ENCODE measurements at regions not wholly inside any gene's neighbourhood (a gene's known extent, or its start where the extent isn't known, plus 50 kb on each side); places are given as distances from the start of the nearest gene placed in this dataset.
"Not testable (repeated sequence)": the region's sequence is repeated elsewhere in the genome, so short reads cannot be mapped to it uniquely, and the experiment has no call there.

DNA sequence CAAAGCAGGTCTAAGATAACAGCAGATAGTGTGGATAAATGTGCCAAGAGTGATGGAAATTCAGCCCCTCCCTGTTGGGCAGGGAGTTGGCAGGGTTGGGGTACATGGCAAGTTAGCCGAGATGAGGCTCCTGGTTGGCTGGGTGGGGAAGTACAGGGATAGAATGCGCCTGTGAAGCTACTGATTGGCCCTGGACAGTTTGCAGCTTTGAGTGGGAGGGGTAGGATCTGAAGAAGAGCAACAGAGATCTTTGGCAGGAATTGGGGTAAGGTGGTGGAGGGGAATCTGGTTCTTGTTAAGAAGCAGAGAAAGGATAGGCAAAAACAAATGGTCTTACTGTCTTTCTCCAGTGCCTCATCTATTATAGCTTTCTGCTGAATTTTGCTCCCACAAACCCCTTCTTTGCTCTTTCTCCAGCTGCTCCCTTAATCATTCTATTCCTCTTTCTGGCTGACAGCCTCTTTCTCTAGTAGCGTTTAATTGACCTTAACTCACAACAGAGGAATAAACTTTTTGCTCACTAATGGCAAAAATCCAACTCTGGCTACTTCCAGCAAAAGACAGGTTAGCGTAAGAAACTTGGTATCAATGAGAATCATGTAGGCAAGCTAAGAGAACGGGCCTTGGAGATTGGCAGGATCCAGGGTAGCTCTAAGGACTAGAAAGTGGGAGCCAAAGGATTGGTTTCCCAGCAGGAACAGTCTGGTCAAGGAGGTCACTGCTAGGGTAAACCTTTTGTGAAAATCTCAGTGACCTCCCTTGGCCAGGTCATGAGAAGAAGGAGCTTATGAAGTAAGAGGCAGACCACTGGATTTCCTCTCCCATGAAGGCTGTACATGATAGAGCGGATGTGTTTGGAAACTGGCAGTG lies 86.3 kb upstream of the CARMIL1 start:
- DNase-seq = no peak

DNA sequence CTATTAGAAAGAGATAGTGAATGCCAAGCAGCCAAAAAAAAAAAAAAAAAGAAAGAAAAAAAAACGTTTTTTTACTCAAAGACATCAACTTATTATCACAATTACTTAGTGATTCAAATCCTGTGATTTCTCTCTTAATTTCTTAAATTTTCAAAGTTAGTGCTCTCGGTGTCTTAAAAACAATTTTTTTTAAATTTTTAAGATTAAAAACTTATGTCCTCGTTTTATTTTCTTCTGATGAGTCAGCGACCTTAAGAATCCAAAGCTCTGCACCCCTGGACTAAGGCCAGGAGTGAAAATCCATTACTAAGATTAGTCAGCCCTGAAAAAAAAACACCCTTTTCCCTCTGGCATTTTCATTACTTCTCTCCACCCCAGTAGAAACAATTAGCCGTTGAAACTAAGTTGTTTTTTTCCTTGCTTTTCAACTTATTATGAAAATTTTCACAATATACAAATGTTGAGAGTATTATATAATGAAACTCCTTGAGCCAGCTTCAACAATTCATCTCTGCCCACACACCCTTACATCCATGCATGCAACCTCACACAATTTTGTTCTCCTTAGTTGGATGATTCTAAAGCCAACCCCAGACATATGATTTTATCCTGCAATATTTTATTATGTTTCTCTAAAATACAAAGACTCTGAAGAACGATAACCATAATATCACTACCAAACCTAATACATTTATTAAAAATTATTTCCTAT lies 85.6 kb upstream of the CARMIL1 start:
- no peak for DNase-seq

DNA sequence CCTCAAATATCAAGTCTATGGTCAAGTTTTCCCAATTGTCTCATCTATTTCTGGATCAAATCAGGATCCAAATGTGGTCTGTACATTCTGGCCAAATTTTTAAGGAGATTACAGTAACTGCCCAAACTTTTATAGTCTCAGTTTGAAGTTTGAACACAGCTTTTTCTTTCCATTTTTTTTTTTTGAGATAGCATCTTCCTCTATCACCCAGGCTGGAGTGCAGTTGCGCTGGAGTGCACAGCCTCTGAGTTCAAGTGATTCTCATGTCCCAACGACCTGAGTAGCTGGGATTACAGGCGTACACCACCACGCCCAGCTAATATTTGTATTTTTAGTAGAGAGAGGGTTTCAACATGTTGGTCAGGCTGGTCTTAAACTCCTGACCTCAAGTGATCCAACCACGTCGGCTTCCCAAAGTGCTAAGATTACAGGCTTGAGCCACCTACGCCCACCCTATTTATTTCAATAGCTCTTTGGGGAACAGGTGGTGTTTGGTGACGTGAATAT lies 84.9 kb upstream of the CARMIL1 start:
- DNase-seq = no peak

DNA sequence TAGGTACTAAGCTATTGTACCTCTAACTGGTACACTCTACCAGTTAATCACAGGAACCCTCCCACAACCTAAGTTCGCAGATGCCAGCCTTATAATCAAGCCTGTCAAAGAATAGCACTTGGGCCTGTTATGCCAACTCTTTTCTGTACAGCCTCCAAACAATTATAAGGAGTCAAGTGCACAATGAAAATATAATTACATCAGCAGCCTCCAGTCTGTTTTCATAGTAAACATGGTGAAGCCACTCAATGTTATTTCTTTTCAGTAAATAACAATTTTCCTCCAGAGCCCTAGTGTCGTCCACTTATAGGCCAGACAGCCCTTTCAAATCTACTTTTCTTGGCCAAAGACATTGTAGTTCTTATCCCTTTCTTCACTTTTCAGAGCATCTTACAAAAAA lies 82.7 kb upstream of the CARMIL1 start:
- DNase-seq = no peak

DNA sequence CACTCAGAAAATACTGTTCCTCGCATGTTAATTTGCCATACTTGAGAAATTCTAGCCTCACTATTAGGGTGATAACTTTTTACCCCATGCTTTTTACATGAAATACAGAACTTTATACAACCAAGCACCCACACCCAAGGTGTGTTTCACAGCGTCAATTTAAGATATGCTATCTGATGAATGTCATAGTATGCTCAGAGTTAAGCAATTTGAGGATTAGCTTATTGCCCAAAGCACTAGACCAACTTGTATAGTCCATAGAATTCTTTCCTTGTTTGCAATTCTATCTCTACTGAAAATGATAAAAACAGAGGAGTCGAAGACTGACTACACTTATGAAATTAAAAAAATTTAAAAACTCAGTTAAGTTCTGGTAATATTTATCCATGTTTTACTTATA lies 82.1 kb upstream of the CARMIL1 start:
- DNase-seq = no peak

DNA sequence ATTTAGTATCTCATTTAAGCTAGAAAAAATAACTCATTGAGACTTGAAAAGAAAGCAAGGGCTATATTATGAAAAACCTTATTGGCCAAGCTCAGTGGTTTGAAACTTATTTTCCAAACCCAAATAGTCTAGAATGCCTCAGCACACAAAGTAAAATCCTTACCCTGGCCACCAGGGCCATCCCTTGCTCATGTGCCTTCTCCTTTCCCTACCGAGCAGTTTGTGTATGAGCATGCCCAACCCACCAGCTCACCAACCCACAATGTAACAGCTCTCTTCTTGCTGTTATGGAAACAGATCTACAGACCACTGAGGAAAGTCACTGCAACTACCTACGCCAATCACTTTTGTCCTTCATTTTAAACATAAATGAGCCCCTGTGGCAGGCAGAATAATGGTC lies 79.6 kb upstream of the CARMIL1 start:
- DNase-seq = no peak

DNA sequence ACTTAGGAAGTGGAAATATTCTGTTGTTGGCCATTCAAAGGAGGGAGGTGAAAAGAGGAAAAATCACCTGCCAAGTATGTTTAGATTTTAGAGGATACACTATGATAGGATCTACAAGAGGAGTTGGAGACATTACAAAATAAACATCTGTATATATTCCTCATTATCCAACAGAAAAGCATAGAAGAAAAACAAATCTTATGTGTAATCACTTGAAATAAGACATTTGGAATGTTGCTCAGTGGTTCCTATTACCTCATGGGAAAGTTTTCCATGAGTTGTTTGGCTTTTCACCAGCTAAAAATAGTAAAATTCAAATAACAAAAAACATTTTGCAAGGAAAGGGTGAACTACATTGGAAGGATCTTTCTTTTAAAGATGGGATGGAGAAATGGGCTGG lies 76.7 kb upstream of the CARMIL1 start:
- no peak for DNase-seq

DNA sequence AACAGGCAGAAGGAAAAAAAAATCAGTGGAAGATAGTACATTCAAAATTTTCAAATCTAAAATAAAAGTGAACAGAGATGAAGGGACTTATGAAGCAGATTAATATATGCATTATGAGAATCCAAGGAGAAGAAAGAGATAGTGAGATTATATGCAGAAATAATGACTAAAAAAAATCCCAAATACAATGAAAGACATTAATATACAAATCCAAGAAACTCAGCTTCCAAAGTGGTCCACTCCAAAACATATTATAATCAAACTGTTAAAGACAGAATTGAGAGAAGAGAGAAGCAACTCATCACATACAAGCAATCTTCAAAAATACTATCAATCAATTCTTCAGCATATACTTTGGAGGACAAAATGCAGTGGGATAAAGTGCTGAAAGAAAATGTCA lies 73.5 kb upstream of the CARMIL1 start:
- no peak for DNase-seq

DNA sequence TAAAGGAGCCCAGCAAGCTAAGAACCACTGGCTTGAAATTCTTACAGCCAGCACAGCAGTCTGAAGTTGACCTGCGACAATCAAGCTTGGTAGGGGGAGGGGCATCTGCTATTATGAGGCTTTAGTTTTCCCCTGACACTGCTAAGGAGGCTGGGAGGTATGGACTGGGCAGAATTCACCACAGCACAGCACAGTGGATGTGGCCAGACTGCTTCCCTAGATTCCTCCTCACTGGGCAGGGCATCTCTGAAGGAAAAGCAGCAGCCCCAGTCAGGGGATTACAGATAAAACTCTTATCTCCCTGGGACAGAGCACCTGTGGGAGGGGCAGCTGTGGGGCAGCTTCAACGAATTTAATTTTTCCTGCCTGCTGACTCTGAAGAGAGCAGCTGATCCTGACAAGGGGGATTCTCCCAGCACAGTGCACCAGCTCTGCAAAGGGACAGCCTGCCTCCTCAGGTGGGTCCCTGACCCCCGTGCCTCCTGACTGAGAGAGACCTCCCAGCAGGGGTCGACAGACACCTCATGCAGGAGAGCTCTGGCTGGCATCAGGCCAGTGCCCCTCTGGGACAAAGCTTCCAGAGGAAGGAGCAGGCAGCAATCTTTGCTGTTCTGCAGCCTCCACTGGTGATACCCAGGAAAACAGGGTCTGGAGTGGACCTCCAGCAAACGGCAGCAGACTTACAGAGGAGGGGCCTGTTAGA lies 71.6 kb upstream of the CARMIL1 start:
- not testable (repeated sequence) for DNase-seq

DNA sequence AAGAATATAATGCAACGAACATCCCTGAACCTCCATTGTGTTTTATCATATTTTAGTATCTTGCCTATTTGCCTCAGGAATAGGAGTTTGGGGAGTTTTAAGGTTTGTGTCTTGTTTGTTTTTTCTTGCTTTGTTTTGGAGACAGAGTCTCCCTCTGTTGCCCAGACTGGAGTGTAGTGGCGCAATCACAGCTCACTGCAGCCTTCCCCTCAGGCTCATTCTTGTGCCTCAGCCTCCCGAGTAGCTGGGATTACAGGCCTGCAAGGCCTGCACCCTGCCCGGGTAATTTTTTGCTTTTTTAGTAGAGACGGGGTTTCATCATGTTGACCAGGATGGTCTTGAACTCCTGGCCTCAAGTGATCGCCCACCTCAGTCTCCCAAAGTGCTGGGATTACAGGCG lies 63.3 kb upstream of the CARMIL1 start:
- no peak for DNase-seq

DNA sequence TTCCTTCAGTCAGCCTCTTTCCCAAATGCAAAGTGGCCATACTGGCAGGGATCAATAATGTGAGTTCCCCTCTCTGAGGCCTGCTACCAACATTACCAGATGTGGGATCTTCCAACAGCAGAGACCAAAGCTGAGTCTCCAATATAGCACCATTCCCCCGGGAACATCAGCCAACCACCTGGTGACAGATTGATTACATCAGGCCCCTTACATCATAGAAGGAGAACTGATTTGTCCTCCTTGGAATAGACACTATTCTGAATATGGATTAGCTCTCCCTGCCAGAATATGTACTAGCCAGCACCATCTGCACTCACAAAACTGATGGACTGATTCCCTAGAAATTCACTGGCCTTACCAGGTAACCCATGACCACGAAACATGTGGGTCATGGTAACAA lies 61.9 kb upstream of the CARMIL1 start:
- DNase-seq = no peak

DNA sequence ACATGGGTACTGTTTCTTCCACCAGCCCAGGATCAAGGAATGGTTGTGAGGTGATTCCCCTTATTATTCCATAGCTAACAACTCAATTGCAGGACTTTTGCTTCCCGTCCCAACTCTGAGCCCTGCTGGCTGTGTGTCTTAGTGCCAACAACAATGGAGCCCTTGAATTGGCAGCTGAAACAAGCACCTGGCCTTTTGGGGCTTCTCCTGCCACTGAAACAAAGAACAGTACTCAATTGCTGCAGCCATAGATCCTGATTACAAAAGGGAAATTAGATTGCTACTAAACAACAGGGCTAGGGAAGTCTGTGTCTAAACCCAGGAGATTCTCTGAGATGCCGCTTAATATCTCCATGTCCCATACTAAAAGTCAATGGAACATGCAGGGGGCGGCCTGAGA lies 61.3 kb upstream of the CARMIL1 start:
- DNase-seq = no peak

DNA sequence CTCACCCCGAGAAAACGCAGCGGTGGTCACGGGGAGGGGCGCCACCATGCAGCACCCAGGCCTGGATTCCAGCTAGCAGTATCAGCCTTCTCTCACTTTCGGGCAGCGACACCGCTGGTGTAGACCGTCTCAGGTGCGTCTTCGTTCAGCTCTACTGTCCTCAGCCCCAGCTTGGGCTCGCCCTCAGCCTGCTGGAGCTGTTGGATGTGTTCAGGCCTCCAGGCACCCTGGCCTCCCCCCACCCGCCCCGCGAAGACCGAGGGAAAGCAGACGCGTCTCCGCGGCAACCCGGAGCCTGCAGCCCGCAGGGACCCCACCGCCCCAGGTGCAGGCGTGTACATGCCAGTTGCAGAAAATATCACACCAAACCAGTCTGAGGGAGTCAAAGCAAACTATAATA lies 60.8 kb upstream of the CARMIL1 start:
- DNase-seq = no peak

DNA sequence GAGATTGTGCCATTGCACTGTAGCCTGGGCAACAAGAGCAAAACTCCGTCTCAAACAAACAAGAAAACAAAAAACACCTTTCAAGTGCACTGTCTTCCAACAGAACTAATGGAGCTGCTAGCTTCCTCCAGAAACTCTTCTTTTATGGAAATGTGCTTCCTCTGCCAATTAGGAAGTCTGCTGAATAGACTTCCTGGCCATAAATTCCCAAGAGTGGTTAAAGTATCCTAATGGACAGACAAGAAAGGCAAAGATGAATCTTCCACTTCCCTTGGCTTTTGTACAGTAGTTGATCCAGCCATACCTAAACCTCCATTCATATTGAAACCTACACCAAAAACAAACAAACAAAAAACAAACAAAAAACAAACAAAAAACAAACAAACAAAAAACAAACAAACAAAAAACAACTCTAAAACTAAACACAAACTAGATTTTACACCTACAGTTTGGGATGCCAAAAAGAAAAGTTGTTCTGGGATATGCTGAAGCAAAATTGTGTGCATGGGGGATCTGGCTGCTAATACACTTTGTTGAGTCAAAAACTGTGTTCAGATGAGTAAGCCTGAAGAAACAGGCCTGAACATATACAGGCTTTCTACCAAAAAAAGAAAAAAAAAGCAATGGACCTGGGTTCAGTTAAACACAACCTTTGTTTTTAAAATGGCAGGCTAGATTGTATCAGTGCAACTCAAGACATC lies 59.8 kb upstream of the CARMIL1 start:
- no peak for DNase-seq

DNA sequence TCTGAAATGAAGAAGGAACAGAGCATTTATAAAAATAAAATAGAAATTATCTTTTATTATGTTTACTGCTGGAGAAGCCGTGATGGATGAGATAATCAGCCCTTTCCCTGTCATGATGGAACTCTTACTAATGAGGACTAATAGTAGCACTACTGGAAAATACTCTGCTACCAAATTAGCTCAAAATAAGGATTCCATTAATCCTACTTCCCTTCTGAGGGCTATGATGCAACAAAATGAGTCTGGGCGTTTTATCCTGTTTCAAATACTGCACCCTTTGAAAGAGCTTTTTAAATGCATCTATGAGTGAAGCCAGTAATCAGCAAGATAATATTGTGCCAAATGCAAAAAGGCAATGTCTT lies 59.3 kb upstream of the CARMIL1 start:
- DNase-seq = no peak

DNA sequence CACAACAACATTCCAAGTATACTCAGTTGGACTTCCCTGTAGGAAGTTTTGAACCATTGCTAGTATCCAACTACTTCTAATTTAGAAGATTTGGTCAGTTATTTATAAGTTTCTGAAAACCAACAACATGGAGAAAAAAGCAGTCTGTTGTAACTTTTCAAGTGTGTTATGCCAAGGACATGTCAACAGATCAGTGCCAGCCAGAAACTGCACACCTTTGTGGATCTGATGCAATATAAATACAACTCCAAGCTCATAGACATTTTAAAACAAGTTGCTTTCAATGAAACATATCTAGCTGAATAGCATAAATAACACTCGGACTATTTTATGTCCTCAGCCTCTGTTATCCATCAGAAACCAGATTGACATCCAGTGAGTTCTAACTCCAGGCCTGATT lies 58.3 kb upstream of the CARMIL1 start:
- DNase-seq = no peak

DNA sequence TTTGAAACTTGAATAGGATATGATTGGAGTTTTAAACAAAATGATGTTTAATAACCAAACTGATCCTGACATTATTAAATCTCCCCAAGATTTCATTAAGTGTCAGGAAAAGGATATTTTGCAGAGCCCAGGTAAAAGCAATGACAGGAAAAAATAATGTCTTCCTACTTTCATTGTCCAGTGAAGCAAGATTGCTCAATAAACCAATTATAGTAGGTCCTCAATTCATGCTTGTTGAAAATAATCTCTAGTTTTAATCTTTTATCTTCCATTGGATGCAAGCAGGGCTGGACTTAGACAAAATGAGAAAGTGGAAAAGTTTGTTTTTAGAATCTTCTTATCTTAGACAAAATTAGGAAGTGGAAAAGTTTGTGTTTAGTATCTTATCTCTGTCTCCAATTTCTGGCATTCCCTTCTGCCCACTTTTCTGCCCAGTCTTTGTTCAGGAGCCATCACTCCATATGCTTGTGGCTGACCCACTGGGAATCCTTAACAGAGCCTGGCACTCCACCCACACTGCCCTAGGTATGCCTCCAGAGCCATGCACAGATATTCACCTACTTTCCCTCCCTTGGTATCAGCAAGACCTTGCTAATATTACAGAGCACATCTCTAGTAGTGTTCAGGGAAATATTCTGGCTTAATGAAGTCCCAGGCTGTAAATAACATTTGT lies 57.0 kb upstream of the CARMIL1 start:
- no peak for DNase-seq

DNA sequence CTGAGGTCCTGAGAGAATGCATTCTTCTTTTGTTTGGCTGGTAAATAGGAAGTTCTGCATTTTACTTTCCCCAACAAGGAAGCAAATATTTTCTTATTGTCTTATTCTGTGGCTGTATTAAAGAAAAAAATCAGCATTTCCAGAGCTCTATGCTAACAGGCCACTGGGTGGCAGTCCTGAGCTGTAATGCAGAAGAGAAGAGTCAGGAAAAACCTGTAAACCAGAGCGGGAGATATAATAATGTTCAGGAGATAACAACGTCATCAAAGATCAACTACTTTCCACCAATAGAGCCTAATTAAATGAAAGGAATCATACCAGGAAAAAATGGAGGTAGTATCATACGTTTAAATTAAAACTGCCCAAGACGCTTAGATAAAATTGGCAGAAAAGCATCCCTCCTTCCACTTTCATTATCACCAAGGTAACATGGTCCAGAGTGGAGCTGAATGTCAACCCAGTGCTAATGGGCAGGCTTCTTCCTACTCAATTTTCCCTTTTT lies 55.6 kb upstream of the CARMIL1 start:
- DNase-seq = no peak

DNA sequence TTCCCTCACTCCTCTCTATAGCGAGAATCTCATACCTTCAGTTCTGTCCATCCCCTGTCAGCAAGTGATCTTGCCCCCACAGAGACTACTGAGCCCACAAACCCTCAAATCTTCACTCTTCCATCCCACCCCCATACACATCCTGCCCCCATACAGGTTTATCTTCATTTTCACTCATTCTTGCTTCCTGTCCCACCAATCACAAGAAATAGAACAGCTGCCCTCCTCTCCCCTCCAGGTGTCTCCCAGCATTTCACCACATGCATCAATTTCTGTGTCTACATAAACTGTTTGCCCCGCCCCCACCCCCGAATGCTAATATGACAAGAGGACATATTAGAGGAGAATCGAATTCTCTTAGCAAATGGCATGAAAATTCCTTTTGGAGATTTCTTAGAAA lies 54.9 kb upstream of the CARMIL1 start:
- no peak for DNase-seq

DNA sequence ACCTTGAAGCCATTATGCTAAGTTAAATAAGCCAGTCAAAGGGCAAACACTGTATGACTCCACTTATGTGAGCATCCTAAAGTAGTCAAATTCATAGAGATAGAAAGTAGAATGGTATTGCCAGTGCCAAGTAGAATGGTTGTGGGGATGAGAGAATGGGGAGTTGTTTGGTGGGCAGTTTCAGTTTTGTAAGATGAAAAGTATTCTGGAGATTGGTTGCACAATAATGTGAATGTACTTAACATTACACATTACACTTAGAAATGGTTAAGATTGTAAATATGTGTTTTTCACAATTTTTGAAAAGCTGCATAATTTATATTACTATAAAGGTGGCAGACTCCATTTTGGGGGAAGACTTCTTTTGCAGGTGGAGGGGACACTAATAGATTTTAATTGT lies 51.3 kb upstream of the CARMIL1 start:
- DNase-seq = no peak

Data from DMS 273 treated with DMSO at 0.1 percent for 48 hours (cell line).